HG02852 (cell line): ENCODE measurements at regions not wholly inside any gene's neighbourhood (a gene's known extent, or its start where the extent isn't known, plus 50 kb on each side); places are given as distances from the start of the nearest gene placed in this dataset.
"Not testable (repeated sequence)": the region's sequence is repeated elsewhere in the genome, so short reads cannot be mapped to it uniquely, and the experiment has no call there.

Source experiments
- ATAC-seq: cut with Tn5 transposase; IDR thresholded peaks from one replicate; pipeline ENCODE4 v1.9.1; 2021; ENCODE audit warnings: mild to moderate bottlenecking, moderate library complexity; ENCODE audit not compliant: unreplicated experiment

- ATAC-seq, result no peak
These were observed 325.6 kb downstream of the NR4A2 start for GRCh38 chr2:156006721-156007618.

DNA sequence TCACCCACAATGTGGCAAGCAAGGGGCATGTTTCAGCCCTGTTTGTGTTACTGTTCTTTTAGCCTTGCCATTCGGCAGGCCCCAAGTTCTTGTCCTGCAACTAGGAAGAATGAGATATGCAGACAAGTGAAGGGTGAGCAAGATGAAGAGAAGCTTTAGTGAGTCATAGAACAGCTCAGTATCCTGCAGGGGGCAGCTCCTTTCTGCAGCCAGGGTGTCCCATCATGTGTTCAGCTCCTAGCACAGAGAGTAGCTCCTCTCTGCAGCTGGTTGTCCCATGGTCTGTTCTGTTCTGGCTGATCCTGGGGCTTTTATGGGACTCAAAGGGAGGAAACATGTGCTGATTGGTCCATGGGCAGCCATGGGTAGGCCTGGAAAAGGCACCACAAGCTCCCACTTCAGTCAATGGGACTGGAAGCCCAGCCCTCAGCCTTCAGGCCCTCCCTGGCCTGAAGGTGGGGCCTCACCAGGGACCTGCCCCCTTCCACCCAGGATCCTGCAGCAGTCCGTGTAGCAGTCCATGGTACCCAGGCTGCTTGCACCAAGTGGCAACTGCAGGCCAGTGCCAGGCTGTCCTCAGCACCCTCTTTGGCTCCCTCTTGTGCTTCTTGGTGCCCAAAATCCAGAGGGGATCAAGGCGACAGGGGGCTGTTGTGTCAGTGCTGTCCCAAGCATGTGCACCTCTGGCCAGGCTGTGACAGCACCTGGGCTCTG is 326.4 kb downstream of the NR4A2 start:
- no peak for ATAC-seq

DNA sequence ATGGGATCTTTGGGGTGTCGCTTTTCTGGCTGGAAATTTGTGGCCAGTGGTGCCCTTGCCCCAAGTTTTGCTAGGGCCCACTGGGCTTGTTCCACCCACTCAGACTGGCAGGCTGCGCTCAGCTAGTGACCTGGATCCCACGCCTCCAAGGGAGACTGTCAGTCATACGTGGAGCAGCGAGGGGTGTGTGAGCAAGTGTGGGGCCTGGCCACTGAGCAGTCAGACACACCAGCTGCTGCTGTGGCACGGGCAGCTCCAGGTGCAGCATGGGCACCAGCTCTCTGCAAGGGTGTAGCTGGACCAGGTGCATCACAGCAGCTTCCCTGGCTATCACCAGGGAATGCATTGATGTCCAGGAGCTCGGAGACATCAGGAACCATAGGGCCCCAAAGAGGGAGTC is 327.0 kb downstream of the NR4A2 start:
- no peak for ATAC-seq

- no peak for ATAC-seq
These were observed 328.1 kb downstream of the NR4A2 start for GRCh38 chr2:156004459-156004858.

GRCh38 chr2:156003780-156004179 is 328.7 kb downstream of the NR4A2 start:
- ATAC-seq, result no peak

- no peak for ATAC-seq
These were observed 330.7 kb downstream of the NR4A2 start for GRCh38 chr2:156001851-156002250.

GRCh38 chr2:155997538-155997937 is 335.0 kb downstream of the NR4A2 start:
- no peak for ATAC-seq

DNA sequence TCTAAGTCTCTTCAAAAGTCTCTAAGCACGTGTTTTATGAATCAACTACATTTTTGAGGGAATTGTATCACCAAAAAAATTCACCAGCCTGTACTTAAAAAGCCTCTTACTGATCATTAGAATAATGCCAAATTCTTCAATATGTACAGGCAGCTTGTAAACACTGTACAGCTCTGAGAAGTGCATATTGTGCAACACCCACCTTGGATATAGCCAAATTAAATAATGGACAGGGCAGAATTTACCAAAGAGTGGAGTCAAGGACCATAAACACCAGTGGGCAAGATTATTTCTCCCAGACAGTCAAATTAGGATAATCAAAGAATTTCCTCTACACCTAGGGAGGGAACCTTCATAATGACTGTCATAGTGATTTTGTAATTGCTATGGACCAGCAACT is 338.2 kb downstream of the NR4A2 start:
- no peak for ATAC-seq

DNA sequence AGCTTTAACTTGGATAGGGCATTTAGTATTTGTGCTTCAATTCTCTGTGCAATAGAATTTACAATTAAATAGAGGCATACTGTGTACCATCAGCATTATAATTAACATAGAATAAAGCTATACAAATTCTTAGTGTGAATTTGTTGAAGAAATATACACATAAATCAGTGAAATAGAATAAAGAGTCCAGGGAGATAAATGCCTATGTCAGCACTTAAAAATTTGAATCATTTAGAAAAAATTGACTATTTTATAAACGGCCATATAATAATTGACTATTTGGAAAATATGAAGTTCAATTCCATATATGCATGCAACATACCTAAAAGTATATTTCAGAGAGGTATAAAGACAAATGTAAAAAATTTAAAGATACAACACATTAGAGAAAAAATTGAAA is 348.7 kb downstream of the NR4A2 start:
- no peak for ATAC-seq

GRCh38 chr2:155982135-155982534 is 350.4 kb downstream of the NR4A2 start:
- no peak for ATAC-seq

DNA sequence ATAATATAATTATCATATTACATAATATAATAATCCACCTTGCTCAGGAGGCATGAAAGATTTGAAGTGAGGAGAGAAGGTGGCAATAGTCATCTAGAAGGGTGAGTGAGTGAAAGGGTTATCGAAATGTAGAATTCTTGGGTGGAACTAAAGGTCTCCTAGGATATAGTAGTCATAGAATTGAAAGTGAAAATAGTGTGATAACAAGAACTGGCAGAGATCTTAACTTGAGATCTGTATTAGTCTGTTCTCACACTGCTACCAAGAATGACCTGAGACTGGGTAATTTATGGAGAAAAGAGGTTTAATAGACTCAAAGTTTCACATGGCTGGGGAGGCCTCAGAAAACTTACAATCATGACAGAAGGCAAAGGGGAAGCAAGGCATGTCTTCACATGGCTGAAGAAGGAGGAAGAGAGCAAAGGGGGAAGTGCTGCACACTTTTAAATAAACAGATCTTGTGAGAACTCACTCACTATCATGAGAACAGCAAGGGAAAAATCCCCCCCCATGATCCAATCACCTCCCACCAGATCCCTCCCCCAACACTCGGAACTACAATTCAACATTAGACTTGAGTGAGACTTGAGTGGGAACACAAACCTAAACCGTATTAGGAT is 351.5 kb downstream of the NR4A2 start:
- ATAC-seq, result peak; percentile 75

GRCh38 chr2:155975734-155976133 is 356.8 kb downstream of the NR4A2 start:
- no peak for ATAC-seq

DNA sequence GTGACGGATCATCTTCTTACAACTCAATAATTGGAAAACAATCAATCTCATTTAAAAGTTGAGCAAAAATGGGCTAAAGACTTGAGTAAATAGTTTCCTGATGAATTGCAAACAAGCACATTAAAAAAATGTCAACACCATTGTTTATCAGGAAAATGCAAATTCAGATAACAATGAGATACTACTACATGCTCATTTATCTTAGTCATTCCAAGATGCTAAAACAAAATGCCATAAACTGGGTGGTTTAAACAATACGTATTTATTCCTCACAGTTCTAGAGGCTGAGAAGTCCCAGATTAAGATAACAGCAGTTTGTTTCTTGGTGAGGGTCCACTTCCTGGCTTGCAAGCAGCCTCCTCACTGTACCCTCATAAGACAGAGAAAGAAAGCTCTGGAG is 359.6 kb downstream of the NR4A2 start:
- ATAC-seq, result no peak

GRCh38 chr2:155966064-155966471 is 366.5 kb downstream of the NR4A2 start:
- not testable (repeated sequence) for ATAC-seq

GRCh38 chr2:155965415-155966063 is 367.0 kb downstream of the NR4A2 start:
- ATAC-seq, result no peak

DNA sequence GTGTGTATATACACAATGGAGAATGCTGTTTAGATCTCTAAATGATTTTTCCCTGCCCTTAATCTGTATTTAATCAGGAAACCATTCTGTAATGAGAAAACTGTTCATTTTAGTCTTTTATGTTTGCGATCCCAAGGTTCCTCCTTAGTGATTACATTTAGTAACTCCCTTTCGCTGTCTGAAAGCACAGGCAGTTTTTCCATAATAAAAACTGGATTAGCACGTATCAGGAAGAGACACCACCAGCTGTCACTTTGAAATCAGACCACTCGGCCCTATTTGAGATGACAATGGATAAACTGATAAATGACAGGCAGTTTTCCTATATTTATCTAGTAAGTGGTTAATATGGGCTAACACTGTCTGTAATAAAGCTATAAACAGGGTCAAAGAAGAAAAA is 370.9 kb downstream of the NR4A2 start:
- no peak for ATAC-seq

GRCh38 chr2:155958834-155959233 is 373.7 kb downstream of the NR4A2 start:
- ATAC-seq, result no peak

DNA sequence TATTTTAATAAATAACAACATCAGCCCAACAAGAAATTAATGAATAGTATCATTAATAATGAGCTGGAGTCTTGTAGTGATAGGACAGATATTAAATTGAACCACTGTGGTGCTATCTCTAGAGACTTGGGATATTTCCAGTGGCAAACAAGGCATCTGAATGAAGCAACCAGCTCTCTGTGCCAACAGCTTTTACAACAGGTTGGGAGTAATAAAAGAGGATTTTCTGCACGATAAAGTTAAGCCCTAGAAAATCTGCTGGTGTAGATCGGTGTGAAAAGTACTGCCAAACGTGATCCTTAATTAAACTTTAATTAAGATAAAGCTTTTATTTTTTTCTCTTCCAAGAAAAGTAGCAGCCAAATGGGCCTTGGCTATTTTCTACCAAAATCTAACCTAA is 385.5 kb downstream of the NR4A2 start:
- no peak for ATAC-seq

DNA sequence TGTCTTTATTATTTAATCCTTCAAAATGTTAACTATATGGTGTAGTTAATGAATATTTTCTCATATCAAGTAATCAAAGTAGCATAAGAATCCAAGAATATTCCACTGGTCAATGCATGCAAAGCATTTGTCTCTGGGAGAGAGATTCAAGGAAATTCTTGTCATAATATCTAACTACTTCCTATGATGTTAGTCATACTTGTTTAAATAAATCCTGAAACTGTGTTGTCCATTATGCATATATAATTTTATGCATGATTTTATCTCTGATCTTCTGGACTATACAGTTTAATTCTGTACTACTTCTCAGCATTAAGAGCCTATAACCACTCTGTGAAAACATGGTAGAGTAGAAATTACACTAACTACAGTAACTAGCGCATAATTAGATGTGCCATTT is 388.3 kb downstream of the NR4A2 start:
- ATAC-seq, result no peak

- ATAC-seq, result no peak
These were observed 402.2 kb downstream of the NR4A2 start for GRCh38 chr2:155930312-155930711.

GRCh38 chr2:155917380-155917779 is 415.1 kb downstream of the NR4A2 start:
- no peak for ATAC-seq
